ENCODE measurements at regions not wholly inside any gene's neighbourhood (a gene's known extent, or its start where the extent isn't known, plus 50 kb on each side); places are given as distances from the start of the nearest gene placed in this dataset.
"Not testable (repeated sequence)": the region's sequence is repeated elsewhere in the genome, so short reads cannot be mapped to it uniquely, and the experiment has no call there.

- no peak for DNase-seq
Observed at GRCh38 chr12:11980115-11980514, 90.6 kb upstream of the BCL2L14 start.

GRCh38 chr12:11981121-11981733, 89.5 kb upstream of the BCL2L14 start:
- DNase-seq: peak; percentile 36

GRCh38 chr12:11984417-11984816, 86.3 kb upstream of the BCL2L14 start:
- DNase-seq: no peak

- DNase-seq: no peak
Observed at GRCh38 chr12:11986165-11986564, 84.6 kb upstream of the BCL2L14 start.

GRCh38 chr12:11987901-11988300, 82.8 kb upstream of the BCL2L14 start:
- DNase-seq: no peak

- DNase-seq: no peak
Observed at GRCh38 chr12:11991604-11992003, 79.1 kb upstream of the BCL2L14 start.

GRCh38 chr12:11992515-11992914, 78.2 kb upstream of the BCL2L14 start:
- DNase-seq: no peak

- peak; percentile 34 for DNase-seq
Observed at GRCh38 chr12:11998307-11998943, 72.3 kb upstream of the BCL2L14 start.

GRCh38 chr12:11998944-11999315, 71.8 kb upstream of the BCL2L14 start:
- no peak for DNase-seq

GRCh38 chr12:12003609-12004008, 67.1 kb upstream of the BCL2L14 start:
- no peak for DNase-seq

- no peak for DNase-seq
Observed at GRCh38 chr12:12004524-12004923, 66.2 kb upstream of the BCL2L14 start.

- peak; percentile 35 for DNase-seq
Observed at GRCh38 chr12:12007001-12007712, 63.6 kb upstream of the BCL2L14 start.

GRCh38 chr12:12007713-12008231, 63.0 kb upstream of the BCL2L14 start:
- DNase-seq: no peak

GRCh38 chr12:12008232-12008850, 62.4 kb upstream of the BCL2L14 start:
- peak; percentile 20 for DNase-seq

GRCh38 chr12:12008931-12009611, 61.7 kb upstream of the BCL2L14 start:
- peak; percentile 48 for DNase-seq

GRCh38 chr12:12009749-12010276, 60.9 kb upstream of the BCL2L14 start:
- not testable (repeated sequence) for DNase-seq

GRCh38 chr12:12010277-12011039, 60.3 kb upstream of the BCL2L14 start:
- peak; percentile 27 for DNase-seq

- DNase-seq: no peak
Observed at GRCh38 chr12:12011880-12012260, 58.9 kb upstream of the BCL2L14 start.

GRCh38 chr12:12015073-12015685, 55.6 kb upstream of the BCL2L14 start:
- DNase-seq: no peak

- no peak for DNase-seq
Observed at GRCh38 chr12:12016284-12017100, 54.2 kb upstream of the BCL2L14 start.

Data from effector CD4-positive, alpha-beta T cell (primary cell).